ENCODE measurements at regions not wholly inside any gene's neighbourhood (a gene's known extent, or its start where the extent isn't known, plus 50 kb on each side); places are given as distances from the start of the nearest gene placed in this dataset.

- Mint-ChIP-seq H3K9me3 (peaks cover 6 to 7% of the 10 kb centered on the region in 2 experiments; a peak in 4 of 5 replicates), H3K4me1 (peaks cover 12 to 26% of the 10 kb centered on the region in 2 experiments), H3K27me3 (ENCODE audit: low read depth) (no peaks in the 10 kb centered on the region), H3K27ac (no peak overlapping the region), H3K4me3 (no peak overlapping the region), H3K36me3 (ENCODE audit: insufficient read depth in 1 of 3, low read depth in 3 of 3) (peaks cover 1 to 20% (median 6%) of the 10 kb centered on the region in 3 experiments; a peak in 6 of 7 replicates)
- Histone ChIP-seq H2BK120ac (ENCODE audit: low read depth, low read length, poor library complexity, severe bottlenecking) (no peak overlapping the region), H3K27ac (ENCODE audit: insufficient read length, low read depth, low read length) (no peak overlapping the region), H3K4ac (ENCODE audit: low read depth, low read length) (no peak overlapping the region), H3K4me1 (ENCODE audit: insufficient read depth, low read length) (peaks cover 3% of the 10 kb centered on the region; the same call in 1 of the 2 replicates), H3K79me1 (ENCODE audit: insufficient read depth, low read depth, low read length, poor library complexity, severe bottlenecking) (no peaks in the 10 kb centered on the region), H3K23me2 (ENCODE audit: insufficient read length, low read depth, low read length, poor library complexity, severe bottlenecking) (no peaks in the 10 kb centered on the region), H4K20me1 (ENCODE audit: control insufficient read depth, insufficient read depth, insufficient read length) (no peaks in the 10 kb centered on the region), H3K9ac (ENCODE audit: extremely low read depth, insufficient read length, low read length) (no peak overlapping the region), H4K8ac (replicated peaks; ENCODE audit: insufficient read length, low read depth, low read length) (no peak overlapping the region), H4K5ac (ENCODE audit: insufficient read length, low read depth, low read length) (no peak overlapping the region), H3K9me3 (ENCODE audit: control insufficient read depth, low read depth, low read length) (no peaks in the 10 kb centered on the region), H2BK12ac (ENCODE audit: insufficient read length, low read depth, low read length) (no peak overlapping the region), H3K27me3 (ENCODE audit: insufficient read depth, low read length) (no peaks in the 10 kb centered on the region), H3K56ac (ENCODE audit: insufficient read length, low read depth, low read length) (no peak overlapping the region), H4K91ac (ENCODE audit: insufficient read length, low read depth, low read length) (no peak overlapping the region), H3K14ac (ENCODE audit: insufficient read depth, low read length) (no peak overlapping the region), H2BK5ac (ENCODE audit: insufficient read length, low read length) (no peak overlapping the region), H3K18ac (ENCODE audit: insufficient read length, low read depth, low read length) (no peak overlapping the region), H3K79me2 (ENCODE audit: insufficient read depth, low read length) (no peaks in the 10 kb centered on the region), H3K4me2 (ENCODE audit: insufficient read depth, insufficient read length, low read length) (no peak overlapping the region), H2BK20ac (ENCODE audit: low read depth, low read length, poor library complexity, severe bottlenecking) (no peak overlapping the region), H3T11ph (ENCODE audit: low read length) (no peak overlapping the region), H2AK5ac (ENCODE audit: insufficient read length, low read length) (no peak overlapping the region), H2BK15ac (ENCODE audit: low read depth, low read length) (no peak overlapping the region), H3K23ac (ENCODE audit: insufficient read length, low read depth, low read length) (no peak overlapping the region), H2AFZ (ENCODE audit: low read length) (no peak overlapping the region)
- no peak for DNase-seq
- WGBS (ENCODE audit: extremely low coverage, insufficient read length, low lambda C conversion rate) = no CpG with 5 or more reads among the region's 5 CpGs
- no peak for TF ChIP-seq CTCF (conservative IDR thresholded peaks at IDR 0.05)
Observed at GRCh38 chr2:180063494-180064092, 56.5 kb upstream of the CWC22 start.

Measured in H9 (cell line).